NCI-H82 (cell line): ENCODE measurements at regions not wholly inside any gene's neighbourhood (a gene's known extent, or its start where the extent isn't known, plus 50 kb on each side); places are given as distances from the start of the nearest gene placed in this dataset.
A peak's percentile ranks its signal among the peaks of the same experiment; 100 is the strongest.

ENCODE experiments used
- DNase-seq: peaks from one replicate; lab custom pipeline; 2025; lab: John Stamatoyannopoulos, UW

GRCh38 chr4:20598626-20599025 lies 101.6 kb upstream of the PACRGL start:
- no peak for DNase-seq

GRCh38 chr4:20603671-20604313 lies 96.5 kb upstream of the PACRGL start:
- no peak for DNase-seq

- DNase-seq: no peak
Measured at GRCh38 chr4:20612313-20612712, 87.9 kb upstream of the PACRGL start.

- no peak for DNase-seq
Measured at GRCh38 chr4:20614816-20615215, 85.4 kb upstream of the PACRGL start.

- DNase-seq: no peak
Measured at GRCh38 chr4:20615486-20616260, 84.6 kb upstream of the PACRGL start.

- DNase-seq: no peak
Measured at GRCh38 chr4:20616313-20616712, 83.9 kb upstream of the PACRGL start.

GRCh38 chr4:20616848-20617247 lies 83.4 kb upstream of the PACRGL start:
- DNase-seq: no peak

- no peak for DNase-seq
Measured at GRCh38 chr4:20617678-20618396, 82.4 kb upstream of the PACRGL start.

GRCh38 chr4:20618731-20619130 lies 81.5 kb upstream of the PACRGL start:
- no peak for DNase-seq

GRCh38 chr4:20621476-20621875 lies 78.8 kb upstream of the PACRGL start:
- no peak for DNase-seq

GRCh38 chr4:20622701-20623100 lies 77.6 kb upstream of the PACRGL start:
- no peak for DNase-seq

- no peak for DNase-seq
Measured at GRCh38 chr4:20623939-20624338, 76.3 kb upstream of the PACRGL start.

- DNase-seq: no peak
Measured at GRCh38 chr4:20624793-20625374, 75.4 kb upstream of the PACRGL start.

- DNase-seq: no peak
Measured at GRCh38 chr4:20625426-20625825, 74.8 kb upstream of the PACRGL start.

- no peak for DNase-seq
Measured at GRCh38 chr4:20626326-20627005, 73.8 kb upstream of the PACRGL start.

- DNase-seq: no peak
Measured at GRCh38 chr4:20627866-20628265, 72.4 kb upstream of the PACRGL start.

- peak; percentile 31 for DNase-seq
Measured at GRCh38 chr4:20629186-20630106, 70.8 kb upstream of the PACRGL start.

GRCh38 chr4:20638825-20639224 lies 61.4 kb upstream of the PACRGL start:
- DNase-seq: peak; percentile 31

- no peak for DNase-seq
Measured at GRCh38 chr4:20639346-20639745, 60.9 kb upstream of the PACRGL start.

- DNase-seq: no peak
Measured at GRCh38 chr4:20640989-20641388, 59.3 kb upstream of the PACRGL start.

GRCh38 chr4:20641976-20642375 lies 58.3 kb upstream of the PACRGL start:
- DNase-seq: no peak
